HepG2 (cell line): ENCODE measurements at regions not wholly inside any gene's neighbourhood (a gene's known extent, or its start where the extent isn't known, plus 50 kb on each side); places are given as distances from the start of the nearest gene placed in this dataset.

Experiments
- ATM ChIP-seq: fragments of 450-650 bp; IDR thresholded peaks from 2 replicates; pipeline ENCODE4 v1.7.1; 2017; ENCODE audit warnings: mild to moderate bottlenecking, borderline replicate concordance
- CBX2 ChIP-seq, 2 experiments: fragments of 200-600 bp in 1 of 2; sonication (generic); formaldehyde crosslinking in 1 of 2; IDR thresholded peaks; 2 replicates each; pipeline versions ENCODE4 v1.7.0 to v1.8.1; 2018 to 2022; ENCODE audit warnings: low read depth in 2 of 2, low read length in 1 of 2, mild to moderate bottlenecking in 1 of 2, missing genetic modification reagents in 1 of 2
- EZH2 ChIP-seq: conservative IDR thresholded peaks from 2 replicates; pipeline ENCODE4 v1.6.1; 2012; ENCODE audit warnings: mild to moderate bottlenecking, low read depth, low read length, moderate library complexity
- GATAD2A ChIP-seq: IDR thresholded peaks from 2 replicates; pipeline ENCODE4 v1.6.1; 2016
- HNRNPH1 ChIP-seq: fragments of 200-400 bp; formaldehyde crosslinking; optimal IDR thresholded peaks from 2 replicates; pipeline ENCODE3; 2017; ENCODE audit warnings: mild to moderate bottlenecking, low read depth, low read length
- KDM4B ChIP-seq: sonication (generic); formaldehyde crosslinking; IDR thresholded peaks from 2 replicates; pipeline ENCODE4 v1.4.0; 2020; ENCODE audit warnings: missing genetic modification reagents
- NFE2L2 ChIP-seq: fragments of 150-350 bp; IDR thresholded peaks from 2 replicates; pipeline ENCODE4 v1.6.1; 2014; ENCODE audit warnings: low read length
- POLR2AphosphoS5 ChIP-seq: IDR thresholded peaks from 2 replicates; pipeline ENCODE4 v1.6.1; 2012; ENCODE audit warnings: low read depth, low read length
- SIX1 ChIP-seq: sonication (generic); formaldehyde crosslinking; IDR thresholded peaks from 2 replicates; pipeline ENCODE4 v1.4.0; 2020; ENCODE audit warnings: missing genetic modification reagents, borderline replicate concordance
- SMARCC2 ChIP-seq: fragments of 450-650 bp; IDR thresholded peaks from 2 replicates; pipeline ENCODE4 v1.6.1; 2017; ENCODE audit warnings: antibody characterized with exemption, mild to moderate bottlenecking
- ZC3H4 ChIP-seq: sonication (generic); formaldehyde crosslinking; IDR thresholded peaks from 2 replicates; pipeline ENCODE4 v1.4.0; 2020; ENCODE audit warnings: missing genetic modification reagents, borderline replicate concordance
- ZNF343 ChIP-seq: sonication (generic); formaldehyde crosslinking; IDR thresholded peaks from 2 replicates; pipeline ENCODE4 v1.4.0; 2020; ENCODE audit warnings: mild to moderate bottlenecking, missing genetic modification reagents
- ZNF547 ChIP-seq: sonication (generic); formaldehyde crosslinking; IDR thresholded peaks from 2 replicates; pipeline ENCODE4 v1.5.1; 2020; ENCODE audit warnings: mild to moderate bottlenecking, missing genetic modification reagents
- TF ChIP-seq, protein P1 (sequence below): sonication (generic); formaldehyde crosslinking; IDR thresholded peaks from 2 replicates; pipeline ENCODE4 v1.4.0; 2020; ENCODE audit warnings: missing genetic modification reagents
- TF ChIP-seq, protein P2 (sequence below): sonication (generic); formaldehyde crosslinking; IDR thresholded peaks from 2 replicates; pipeline ENCODE4 v1.4.0; 2020; ENCODE audit warnings: missing genetic modification reagents, borderline replicate concordance
- TF ChIP-seq, protein P3 (sequence below): IDR thresholded peaks from 2 replicates; pipeline ENCODE4 v1.6.1; 2016; ENCODE audit warnings: low read depth, borderline replicate concordance
- TF ChIP-seq, protein P4 (sequence below): IDR thresholded peaks from 2 replicates; pipeline ENCODE4 v1.6.1; 2012; ENCODE audit warnings: low read depth, low read length, improper control_type of control experiment
- TF ChIP-seq, protein P5 (sequence below): sonication (generic); formaldehyde crosslinking; IDR thresholded peaks from 2 replicates; pipeline ENCODE4 v1.8.0; 2022; ENCODE audit warnings: mild to moderate bottlenecking, missing genetic modification reagents
- TF ChIP-seq, protein P6 (sequence below): sonication (generic); formaldehyde crosslinking; IDR thresholded peaks from 2 replicates; pipeline ENCODE4 v1.4.0; 2020; ENCODE audit warnings: mild to moderate bottlenecking, missing genetic modification reagents

DNA sequence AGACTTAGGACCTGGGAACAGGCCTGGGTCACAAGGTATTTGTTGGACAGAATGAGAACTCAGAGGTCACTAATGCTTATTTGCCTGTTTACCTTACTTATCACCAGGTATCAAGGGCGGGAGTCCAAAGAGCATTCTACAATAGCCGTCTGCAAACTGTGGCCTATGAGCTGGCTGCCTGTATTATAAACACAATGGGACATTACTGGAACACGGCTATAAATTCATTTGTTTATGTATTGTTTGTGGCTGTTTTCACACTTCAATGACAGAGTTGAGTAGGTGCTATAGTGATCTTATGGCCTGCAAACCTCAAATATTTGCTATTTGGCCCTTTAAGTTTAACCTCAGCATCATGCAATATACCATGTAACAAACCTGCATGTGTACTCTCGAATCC is 76.6 kb upstream of the ASTN2 start (continued):
- TF ChIP-seq ZC3H4 (CRISPR knock-in tag): no peak
- TF ChIP-seq, protein P1, sequence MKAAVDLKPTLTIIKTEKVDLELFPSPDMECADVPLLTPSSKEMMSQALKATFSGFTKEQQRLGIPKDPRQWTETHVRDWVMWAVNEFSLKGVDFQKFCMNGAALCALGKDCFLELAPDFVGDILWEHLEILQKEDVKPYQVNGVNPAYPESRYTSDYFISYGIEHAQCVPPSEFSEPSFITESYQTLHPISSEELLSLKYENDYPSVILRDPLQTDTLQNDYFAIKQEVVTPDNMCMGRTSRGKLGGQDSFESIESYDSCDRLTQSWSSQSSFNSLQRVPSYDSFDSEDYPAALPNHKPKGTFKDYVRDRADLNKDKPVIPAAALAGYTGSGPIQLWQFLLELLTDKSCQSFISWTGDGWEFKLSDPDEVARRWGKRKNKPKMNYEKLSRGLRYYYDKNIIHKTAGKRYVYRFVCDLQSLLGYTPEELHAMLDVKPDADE: no peak
- TF ChIP-seq, protein P2, sequence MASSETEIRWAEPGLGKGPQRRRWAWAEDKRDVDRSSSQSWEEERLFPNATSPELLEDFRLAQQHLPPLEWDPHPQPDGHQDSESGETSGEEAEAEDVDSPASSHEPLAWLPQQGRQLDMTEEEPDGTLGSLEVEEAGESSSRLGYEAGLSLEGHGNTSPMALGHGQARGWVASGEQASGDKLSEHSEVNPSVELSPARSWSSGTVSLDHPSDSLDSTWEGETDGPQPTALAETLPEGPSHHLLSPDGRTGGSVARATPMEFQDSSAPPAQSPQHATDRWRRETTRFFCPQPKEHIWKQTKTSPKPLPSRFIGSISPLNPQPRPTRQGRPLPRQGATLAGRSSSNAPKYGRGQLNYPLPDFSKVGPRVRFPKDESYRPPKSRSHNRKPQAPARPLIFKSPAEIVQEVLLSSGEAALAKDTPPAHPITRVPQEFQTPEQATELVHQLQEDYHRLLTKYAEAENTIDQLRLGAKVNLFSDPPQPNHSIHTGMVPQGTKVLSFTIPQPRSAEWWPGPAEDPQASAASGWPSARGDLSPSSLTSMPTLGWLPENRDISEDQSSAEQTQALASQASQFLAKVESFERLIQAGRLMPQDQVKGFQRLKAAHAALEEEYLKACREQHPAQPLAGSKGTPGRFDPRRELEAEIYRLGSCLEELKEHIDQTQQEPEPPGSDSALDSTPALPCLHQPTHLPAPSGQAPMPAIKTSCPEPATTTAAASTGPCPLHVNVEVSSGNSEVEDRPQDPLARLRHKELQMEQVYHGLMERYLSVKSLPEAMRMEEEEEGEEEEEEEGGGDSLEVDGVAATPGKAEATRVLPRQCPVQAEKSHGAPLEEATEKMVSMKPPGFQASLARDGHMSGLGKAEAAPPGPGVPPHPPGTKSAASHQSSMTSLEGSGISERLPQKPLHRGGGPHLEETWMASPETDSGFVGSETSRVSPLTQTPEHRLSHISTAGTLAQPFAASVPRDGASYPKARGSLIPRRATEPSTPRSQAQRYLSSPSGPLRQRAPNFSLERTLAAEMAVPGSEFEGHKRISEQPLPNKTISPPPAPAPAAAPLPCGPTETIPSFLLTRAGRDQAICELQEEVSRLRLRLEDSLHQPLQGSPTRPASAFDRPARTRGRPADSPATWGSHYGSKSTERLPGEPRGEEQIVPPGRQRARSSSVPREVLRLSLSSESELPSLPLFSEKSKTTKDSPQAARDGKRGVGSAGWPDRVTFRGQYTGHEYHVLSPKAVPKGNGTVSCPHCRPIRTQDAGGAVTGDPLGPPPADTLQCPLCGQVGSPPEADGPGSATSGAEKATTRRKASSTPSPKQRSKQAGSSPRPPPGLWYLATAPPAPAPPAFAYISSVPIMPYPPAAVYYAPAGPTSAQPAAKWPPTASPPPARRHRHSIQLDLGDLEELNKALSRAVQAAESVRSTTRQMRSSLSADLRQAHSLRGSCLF: no peak
- peak; percentile 58; the same call in 1 of the 2 replicates for TF ChIP-seq SIX1 (CRISPR knock-in tag)
- TF ChIP-seq, protein P3, sequence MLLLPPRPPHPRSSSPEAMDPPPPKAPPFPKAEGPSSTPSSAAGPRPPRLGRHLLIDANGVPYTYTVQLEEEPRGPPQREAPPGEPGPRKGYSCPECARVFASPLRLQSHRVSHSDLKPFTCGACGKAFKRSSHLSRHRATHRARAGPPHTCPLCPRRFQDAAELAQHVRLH (CRISPR knock-in tag): no peak
- TF ChIP-seq ATM: no peak
- TF ChIP-seq SMARCC2: no peak
- TF ChIP-seq ZNF343 (CRISPR knock-in tag): no peak
- no peak for TF ChIP-seq POLR2AphosphoS5
- TF ChIP-seq, protein P4, sequence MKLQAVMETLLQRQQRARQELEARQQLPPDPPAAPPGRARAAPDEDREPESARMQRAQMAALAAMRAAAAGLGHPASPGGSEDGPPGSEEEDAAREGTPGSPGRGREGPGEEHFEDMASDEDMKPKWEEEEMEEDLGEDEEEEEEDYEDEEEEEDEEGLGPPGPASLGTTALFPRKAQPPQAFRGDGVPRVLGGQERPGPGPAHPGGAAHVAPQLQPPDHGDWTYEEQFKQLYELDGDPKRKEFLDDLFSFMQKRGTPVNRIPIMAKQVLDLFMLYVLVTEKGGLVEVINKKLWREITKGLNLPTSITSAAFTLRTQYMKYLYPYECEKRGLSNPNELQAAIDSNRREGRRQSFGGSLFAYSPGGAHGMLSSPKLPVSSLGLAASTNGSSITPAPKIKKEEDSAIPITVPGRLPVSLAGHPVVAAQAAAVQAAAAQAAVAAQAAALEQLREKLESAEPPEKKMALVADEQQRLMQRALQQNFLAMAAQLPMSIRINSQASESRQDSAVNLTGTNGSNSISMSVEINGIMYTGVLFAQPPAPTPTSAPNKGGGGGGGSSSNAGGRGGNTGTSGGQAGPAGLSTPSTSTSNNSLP: peak; percentile 98
- TF ChIP-seq, protein P5, sequence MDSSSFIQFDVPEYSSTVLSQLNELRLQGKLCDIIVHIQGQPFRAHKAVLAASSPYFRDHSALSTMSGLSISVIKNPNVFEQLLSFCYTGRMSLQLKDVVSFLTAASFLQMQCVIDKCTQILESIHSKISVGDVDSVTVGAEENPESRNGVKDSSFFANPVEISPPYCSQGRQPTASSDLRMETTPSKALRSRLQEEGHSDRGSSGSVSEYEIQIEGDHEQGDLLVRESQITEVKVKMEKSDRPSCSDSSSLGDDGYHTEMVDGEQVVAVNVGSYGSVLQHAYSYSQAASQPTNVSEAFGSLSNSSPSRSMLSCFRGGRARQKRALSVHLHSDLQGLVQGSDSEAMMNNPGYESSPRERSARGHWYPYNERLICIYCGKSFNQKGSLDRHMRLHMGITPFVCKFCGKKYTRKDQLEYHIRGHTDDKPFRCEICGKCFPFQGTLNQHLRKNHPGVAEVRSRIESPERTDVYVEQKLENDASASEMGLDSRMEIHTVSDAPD (CRISPR knock-in tag): no peak
- no peak for TF ChIP-seq HNRNPH1
- TF ChIP-seq EZH2: no peak
- TF ChIP-seq KDM4B: no peak
- no peak for TF ChIP-seq CBX2 (IDR thresholded peaks at IDR 0.05; ENCODE audit: low read depth, low read length)
- TF ChIP-seq CBX2 (CRISPR knock-in tag; IDR thresholded peaks at IDR 0.05; ENCODE audit: low read depth): no peak
- TF ChIP-seq, protein P6, sequence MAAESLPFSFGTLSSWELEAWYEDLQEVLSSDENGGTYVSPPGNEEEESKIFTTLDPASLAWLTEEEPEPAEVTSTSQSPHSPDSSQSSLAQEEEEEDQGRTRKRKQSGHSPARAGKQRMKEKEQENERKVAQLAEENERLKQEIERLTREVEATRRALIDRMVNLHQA (CRISPR knock-in tag): no peak
- TF ChIP-seq NFE2L2: no peak
- no peak for TF ChIP-seq ZNF547 (CRISPR knock-in tag)
- peak; percentile 91 for TF ChIP-seq GATAD2A (CRISPR knock-in tag)
